Activated T-cell treated with anti-CD3 and anti-CD28 coated beads, Interleukin-2, amount 50 U/mL, for 24 hours (primary cell): ENCODE measurements at regions not wholly inside any gene's neighbourhood (a gene's known extent, or its start where the extent isn't known, plus 50 kb on each side); places are given as distances from the start of the nearest gene placed in this dataset.
"Not testable (repeated sequence)": the region's sequence is repeated elsewhere in the genome, so short reads cannot be mapped to it uniquely, and the experiment has no call there.

Experiments used
- DNase-seq: peaks from one replicate; pipeline ENCODE4 v3.0.0-alpha.2; 2020
- H3K27ac Mint-ChIP-seq: 2 replicates; pipeline ENCODE4 v1.8.0; 2020; ENCODE audit warnings: mild to moderate bottlenecking, mixed read lengths
- H3K27me3 Mint-ChIP-seq: 2 replicates; pipeline ENCODE4 v1.8.0; 2020; ENCODE audit warnings: mixed read lengths
- H3K36me3 Mint-ChIP-seq: 2 replicates; pipeline ENCODE4 v1.8.0; 2020; ENCODE audit warnings: low read depth, mixed read lengths
- H3K4me1 Mint-ChIP-seq: 2 replicates; pipeline ENCODE4 v1.8.0; 2020; ENCODE audit warnings: low read depth, mixed read lengths
- H3K4me3 Mint-ChIP-seq: 2 replicates; pipeline ENCODE4 v1.8.0; 2020; ENCODE audit warnings: mild to moderate bottlenecking, moderate library complexity, mixed read lengths
- H3K9me3 Mint-ChIP-seq: 2 replicates; pipeline ENCODE4 v1.8.0; 2020; ENCODE audit warnings: mixed read lengths

DNA sequence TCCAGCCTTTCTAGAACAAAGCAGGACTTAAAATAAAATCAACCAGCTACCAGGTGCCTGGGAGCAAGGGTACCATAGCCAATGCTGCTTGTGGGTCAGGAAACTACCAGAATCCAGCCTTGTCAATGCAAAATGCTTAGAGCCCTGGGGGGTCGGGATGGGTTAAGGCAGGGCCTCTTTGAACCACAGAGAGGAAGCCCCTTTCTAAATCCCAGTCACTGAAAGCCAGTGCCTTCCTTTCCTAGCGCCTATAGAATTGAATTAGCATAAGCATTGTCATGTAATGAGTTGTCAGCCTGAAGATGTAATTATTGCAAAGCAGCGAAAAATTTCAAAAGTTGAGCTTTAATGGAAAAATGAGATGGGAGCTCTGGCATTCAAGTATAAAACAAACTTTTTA lies 176.6 kb upstream of the DAB1 start:
- no peaks in the 10 kb centered on the region for H3K9me3 Mint-ChIP-seq
- peaks cover 8% of the 10 kb centered on the region for H3K27me3 Mint-ChIP-seq
- H3K27ac Mint-ChIP-seq: no peak overlapping the region
- H3K4me3 Mint-ChIP-seq: no peak overlapping the region
- DNase-seq: no peak
- H3K36me3 Mint-ChIP-seq: no peaks in the 10 kb centered on the region
- H3K4me1 Mint-ChIP-seq: no peaks in the 10 kb centered on the region

DNA sequence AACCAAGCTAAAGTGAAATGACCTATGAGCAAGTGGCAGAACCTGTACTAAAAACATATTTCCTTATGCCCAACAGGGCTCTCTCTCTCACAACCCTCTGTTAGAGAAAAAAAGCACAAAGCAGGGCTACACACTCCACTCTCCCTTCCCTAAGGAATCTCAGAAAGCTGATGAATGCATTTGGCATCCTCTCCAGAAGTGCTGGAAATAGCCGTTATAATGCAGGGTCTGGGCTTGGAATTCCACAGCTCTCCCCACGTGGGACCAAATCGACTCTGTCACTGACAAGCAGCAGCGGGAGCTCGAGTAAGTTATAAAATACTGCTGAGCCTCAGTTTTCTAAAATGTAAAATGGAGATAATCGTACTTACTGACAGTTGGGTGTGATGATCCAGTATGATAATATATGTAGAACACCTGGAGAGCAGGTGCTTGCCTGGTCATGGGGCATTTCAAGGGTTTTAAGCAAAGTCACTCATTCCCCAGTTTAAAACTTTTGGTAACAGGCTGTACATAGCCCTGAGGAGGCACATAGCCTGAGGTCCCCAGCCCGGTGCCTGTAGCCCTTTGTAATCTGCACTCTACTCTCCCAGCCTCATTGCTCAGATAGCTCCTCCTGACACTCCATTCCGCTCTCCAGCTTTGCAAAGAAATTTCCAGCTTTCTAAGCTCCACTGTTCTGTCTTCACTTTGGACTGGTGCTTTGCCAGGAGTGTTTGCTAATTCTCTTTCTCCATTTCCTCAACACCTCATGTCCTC lies 175.6 kb upstream of the DAB1 start:
- Mint-ChIP-seq H3K27ac (no peak overlapping the region), H3K4me3 (no peak overlapping the region), H3K4me1 (no peaks in the 10 kb centered on the region), H3K9me3 (no peaks in the 10 kb centered on the region), H3K36me3 (no peaks in the 10 kb centered on the region), H3K27me3 (peaks cover 8% of the 10 kb centered on the region)
- DNase-seq: no peak

DNA sequence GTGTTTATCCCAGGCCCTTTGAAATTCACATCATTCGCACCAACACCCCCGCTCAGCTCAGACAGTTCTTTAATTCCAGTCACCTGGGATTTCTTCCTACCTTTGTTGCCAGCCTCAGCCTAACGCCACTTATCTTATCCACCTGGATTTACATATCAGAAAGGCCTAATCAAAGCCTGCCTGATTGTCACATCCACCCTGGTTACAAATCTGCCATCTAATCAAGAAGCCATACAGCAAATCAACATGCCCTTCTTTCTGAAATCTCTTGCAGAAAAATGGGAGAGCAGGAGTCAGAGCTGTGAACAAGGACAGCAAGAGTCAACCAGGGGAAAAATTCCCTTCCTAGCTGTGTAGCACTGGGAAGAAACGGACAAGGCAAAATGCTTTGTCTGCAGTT lies 173.2 kb upstream of the DAB1 start:
- H3K36me3 Mint-ChIP-seq: no peaks in the 10 kb centered on the region
- no peak overlapping the region for H3K4me3 Mint-ChIP-seq
- H3K27me3 Mint-ChIP-seq: no peaks in the 10 kb centered on the region
- H3K4me1 Mint-ChIP-seq: no peaks in the 10 kb centered on the region
- H3K9me3 Mint-ChIP-seq: no peaks in the 10 kb centered on the region
- no peak overlapping the region for H3K27ac Mint-ChIP-seq
- DNase-seq: no peak

DNA sequence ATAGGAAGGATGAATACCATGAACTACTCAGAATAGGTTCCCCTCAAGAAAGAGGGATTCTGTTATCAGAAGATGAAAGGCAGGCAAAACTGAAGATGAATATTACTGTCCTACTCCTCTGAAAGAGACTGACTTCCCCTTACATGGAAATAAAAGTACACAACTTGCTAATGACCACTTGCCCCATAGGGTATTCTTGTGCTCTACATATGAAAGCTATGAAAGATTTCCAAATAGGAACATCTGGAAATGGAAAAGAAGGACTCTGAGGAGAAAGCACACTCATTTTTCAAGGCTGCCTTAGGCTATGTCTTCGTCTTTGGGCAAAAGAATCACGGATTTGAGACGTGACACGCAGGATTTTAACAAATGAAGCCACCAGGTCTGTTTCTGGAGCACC lies 170.1 kb upstream of the DAB1 start:
- no peak overlapping the region for H3K4me3 Mint-ChIP-seq
- no peaks in the 10 kb centered on the region for H3K9me3 Mint-ChIP-seq
- H3K27me3 Mint-ChIP-seq: no peaks in the 10 kb centered on the region
- H3K4me1 Mint-ChIP-seq: no peaks in the 10 kb centered on the region
- no peak overlapping the region for H3K27ac Mint-ChIP-seq
- no peaks in the 10 kb centered on the region for H3K36me3 Mint-ChIP-seq
- DNase-seq: no peak

DNA sequence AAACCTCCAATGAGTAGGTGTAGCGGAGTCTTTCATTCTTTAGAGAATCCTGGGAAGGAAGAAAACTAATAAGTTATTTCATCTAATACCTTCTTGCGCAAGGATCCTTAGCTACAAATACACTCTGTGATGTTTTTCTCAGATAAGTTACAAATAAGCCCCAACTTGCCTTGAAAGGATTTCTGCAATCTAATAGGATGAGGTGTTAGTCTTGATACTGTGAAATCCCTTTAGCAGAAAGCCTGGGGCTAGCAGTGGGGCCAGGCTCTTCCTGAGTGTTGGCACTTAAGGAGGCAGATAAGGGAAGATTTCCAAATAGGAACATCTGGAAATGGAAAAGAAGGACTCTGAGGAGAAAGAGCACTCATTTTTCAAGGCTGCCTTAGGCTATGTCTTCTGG lies 168.0 kb upstream of the DAB1 start:
- DNase-seq: no peak
- Mint-ChIP-seq H3K27me3 (no peaks in the 10 kb centered on the region), H3K27ac (no peak overlapping the region), H3K9me3 (no peaks in the 10 kb centered on the region), H3K4me1 (no peaks in the 10 kb centered on the region), H3K4me3 (no peak overlapping the region), H3K36me3 (no peaks in the 10 kb centered on the region)

DNA sequence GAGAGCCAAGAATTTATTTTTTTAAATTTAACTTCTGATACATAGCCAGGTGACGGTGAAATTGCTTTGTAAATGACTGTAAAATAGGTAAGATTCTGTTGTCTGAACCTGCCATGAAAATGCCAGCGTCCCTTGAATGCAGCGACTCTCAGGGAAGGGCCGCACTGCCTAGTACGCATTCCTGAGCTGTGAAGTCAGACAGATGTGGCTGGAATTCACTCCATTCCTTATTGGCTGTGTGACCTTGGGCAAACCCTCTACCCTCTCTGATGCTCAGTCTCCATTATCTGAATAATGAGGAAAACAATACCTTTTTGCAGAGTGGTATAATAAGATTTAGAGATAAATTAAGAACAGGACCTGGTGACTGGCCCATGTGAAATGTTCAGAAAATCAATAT lies 167.1 kb upstream of the DAB1 start:
- Mint-ChIP-seq H3K36me3 (no peaks in the 10 kb centered on the region), H3K4me3 (no peak overlapping the region), H3K27ac (no peak overlapping the region), H3K4me1 (no peaks in the 10 kb centered on the region), H3K9me3 (no peaks in the 10 kb centered on the region), H3K27me3 (no peaks in the 10 kb centered on the region)
- DNase-seq: no peak

DNA sequence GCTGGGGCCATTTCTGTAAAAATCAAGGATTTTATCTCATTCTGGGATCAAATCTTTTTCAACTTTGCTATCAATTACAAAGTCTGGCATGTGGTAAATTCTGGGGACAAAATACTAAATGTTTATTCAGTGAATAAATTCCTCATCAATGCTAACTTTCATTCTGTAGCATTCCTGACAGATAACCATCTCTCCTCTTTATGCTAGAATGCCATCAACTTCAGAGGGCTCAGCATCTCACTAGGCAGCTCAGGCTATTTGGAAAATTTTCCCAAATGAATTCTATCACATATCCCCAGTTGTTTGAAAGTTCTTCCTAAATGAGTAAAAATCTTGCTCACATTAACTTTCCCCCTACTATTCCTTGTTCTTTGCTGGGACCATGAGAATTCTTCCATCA lies 163.0 kb upstream of the DAB1 start:
- Mint-ChIP-seq H3K4me1 (no peaks in the 10 kb centered on the region), H3K9me3 (no peaks in the 10 kb centered on the region), H3K4me3 (no peak overlapping the region), H3K27me3 (peaks cover 2% of the 10 kb centered on the region), H3K27ac (no peak overlapping the region), H3K36me3 (no peaks in the 10 kb centered on the region)
- DNase-seq: no peak

DNA sequence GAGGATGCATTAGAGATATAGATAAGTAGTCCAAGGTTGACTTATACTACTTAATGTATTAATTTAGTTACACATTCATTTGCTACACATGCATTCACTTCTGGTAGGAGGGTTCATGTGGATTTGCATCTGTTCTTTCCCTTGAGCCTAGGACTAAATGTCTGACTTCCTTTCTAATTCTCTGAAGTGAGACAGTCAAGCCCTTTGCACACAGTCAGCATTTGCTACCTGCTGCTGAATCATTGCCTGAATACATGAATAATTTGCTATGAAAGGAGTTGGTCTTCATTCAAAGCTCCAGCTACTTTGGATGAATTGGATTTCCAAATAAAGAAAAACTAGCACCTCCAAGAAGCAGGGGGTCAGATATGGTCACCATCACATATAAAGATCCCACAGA lies 154.8 kb upstream of the DAB1 start:
- Mint-ChIP-seq H3K27me3 (peaks cover 8% of the 10 kb centered on the region), H3K4me3 (no peak overlapping the region), H3K36me3 (no peaks in the 10 kb centered on the region), H3K9me3 (no peaks in the 10 kb centered on the region), H3K27ac (no peak overlapping the region), H3K4me1 (no peaks in the 10 kb centered on the region)
- no peak for DNase-seq

DNA sequence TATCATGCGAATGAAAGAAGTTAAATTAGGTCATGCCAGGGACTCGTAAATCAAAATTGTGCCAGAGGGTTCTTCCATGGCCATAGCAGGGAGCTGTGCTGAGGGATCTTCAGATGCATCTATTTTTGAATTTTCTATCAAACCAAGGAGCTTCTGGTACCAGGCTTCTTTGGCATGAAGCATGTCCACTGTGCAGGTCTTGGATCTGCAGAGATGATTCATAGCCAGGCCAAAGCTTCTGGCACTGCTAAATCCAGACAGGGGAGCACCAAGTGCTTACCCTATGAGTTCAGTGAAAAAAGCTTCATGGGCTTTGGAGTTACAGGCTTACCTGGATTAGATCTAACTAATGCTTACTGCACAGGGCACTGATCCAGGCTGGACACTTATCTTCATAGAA lies 154.2 kb upstream of the DAB1 start:
- DNase-seq: no peak
- no peaks in the 10 kb centered on the region for H3K36me3 Mint-ChIP-seq
- H3K27me3 Mint-ChIP-seq: peaks cover 8% of the 10 kb centered on the region
- H3K4me3 Mint-ChIP-seq: no peak overlapping the region
- H3K27ac Mint-ChIP-seq: no peak overlapping the region
- H3K4me1 Mint-ChIP-seq: no peaks in the 10 kb centered on the region
- no peaks in the 10 kb centered on the region for H3K9me3 Mint-ChIP-seq

DNA sequence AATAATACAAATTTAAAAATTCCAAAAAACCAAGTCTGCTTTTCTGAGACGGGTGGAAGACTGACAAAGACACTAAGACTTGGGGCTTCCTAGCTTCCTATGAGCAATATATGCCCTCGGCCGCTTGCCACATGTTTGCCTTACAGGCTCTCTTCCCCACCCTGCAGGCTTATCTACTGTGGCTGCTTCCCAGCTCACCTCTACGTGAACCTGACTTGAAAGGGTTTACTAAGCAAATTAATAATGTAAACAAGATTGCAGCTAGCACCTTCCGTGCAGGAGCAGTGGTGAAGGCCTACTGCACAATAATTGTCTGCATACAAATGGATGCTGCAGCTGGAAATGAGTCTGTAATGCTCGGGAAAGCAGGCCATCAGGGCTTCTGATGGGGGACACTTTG lies 152.9 kb upstream of the DAB1 start:
- no peaks in the 10 kb centered on the region for H3K9me3 Mint-ChIP-seq
- no peaks in the 10 kb centered on the region for H3K4me1 Mint-ChIP-seq
- H3K27ac Mint-ChIP-seq: no peak overlapping the region
- no peak overlapping the region for H3K4me3 Mint-ChIP-seq
- no peak for DNase-seq
- H3K27me3 Mint-ChIP-seq: peaks cover 8% of the 10 kb centered on the region
- H3K36me3 Mint-ChIP-seq: no peaks in the 10 kb centered on the region

DNA sequence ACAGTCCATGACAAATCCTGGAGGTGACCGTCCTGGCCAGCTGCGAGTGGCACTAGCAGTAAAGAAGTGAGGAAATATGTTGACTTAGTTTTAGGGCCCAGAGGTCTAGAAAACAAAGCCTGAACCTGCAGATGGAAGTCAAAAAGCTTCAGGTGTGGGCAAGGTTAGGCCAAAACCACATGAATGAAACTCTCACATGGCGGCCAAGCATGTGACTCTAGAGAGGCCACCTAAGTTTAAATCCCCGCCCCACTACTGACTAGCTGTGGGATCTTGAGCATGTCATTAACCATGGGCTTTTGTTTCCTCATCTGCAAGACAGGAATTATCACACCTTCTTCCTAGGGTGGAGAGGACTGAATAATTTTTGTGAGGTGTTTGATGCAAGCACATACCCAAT lies 148.2 kb upstream of the DAB1 start:
- Mint-ChIP-seq H3K36me3 (no peaks in the 10 kb centered on the region), H3K9me3 (no peaks in the 10 kb centered on the region), H3K27me3 (peaks cover 8% of the 10 kb centered on the region), H3K4me1 (no peaks in the 10 kb centered on the region), H3K27ac (no peak overlapping the region), H3K4me3 (no peak overlapping the region)
- DNase-seq: no peak

DNA sequence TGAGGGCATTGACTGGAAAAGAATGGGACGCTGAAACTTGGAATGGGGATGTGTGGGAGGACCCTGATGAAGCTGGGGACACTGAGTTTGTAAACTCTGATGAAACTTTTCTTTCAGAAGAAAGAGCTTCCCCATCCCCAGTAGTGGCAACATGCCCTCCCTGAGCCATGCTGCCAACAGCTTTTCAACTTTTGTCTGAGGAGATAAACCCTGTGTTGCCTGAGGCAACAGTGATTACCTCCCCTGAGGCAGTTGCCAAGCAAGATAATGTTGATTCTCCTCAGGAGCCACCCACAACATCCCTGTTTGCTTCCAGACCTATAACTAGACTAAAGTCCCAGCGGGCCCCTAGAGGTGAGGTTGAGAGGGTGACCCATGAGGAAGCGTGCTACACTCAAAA lies 134.2 kb upstream of the DAB1 start:
- H3K27ac Mint-ChIP-seq, H3K9me3 Mint-ChIP-seq, H3K36me3 Mint-ChIP-seq, H3K4me1 Mint-ChIP-seq, H3K4me3 Mint-ChIP-seq, DNase-seq, H3K27me3 Mint-ChIP-seq: not testable (repeated sequence)

DNA sequence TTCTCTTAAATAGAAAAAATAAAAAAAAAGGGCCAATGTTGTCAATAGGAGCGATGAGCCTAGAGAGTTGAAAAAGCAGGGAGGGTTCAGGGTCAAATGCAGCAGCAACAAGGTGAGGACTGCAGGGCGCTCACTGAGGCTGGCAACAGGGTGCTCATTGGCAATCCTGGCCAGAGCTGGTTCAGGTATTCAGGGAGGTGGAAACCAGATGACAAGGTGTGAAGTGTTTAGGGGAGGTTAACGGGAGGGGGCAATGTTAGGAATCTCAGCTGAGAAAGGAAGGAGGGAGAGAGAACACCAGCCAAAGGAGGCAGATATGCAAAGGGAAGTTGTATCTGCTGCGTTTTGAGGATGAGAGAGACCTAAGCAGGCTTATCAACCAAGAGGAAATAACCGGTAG lies 129.8 kb upstream of the DAB1 start:
- H3K9me3 Mint-ChIP-seq: no peaks in the 10 kb centered on the region

DNA sequence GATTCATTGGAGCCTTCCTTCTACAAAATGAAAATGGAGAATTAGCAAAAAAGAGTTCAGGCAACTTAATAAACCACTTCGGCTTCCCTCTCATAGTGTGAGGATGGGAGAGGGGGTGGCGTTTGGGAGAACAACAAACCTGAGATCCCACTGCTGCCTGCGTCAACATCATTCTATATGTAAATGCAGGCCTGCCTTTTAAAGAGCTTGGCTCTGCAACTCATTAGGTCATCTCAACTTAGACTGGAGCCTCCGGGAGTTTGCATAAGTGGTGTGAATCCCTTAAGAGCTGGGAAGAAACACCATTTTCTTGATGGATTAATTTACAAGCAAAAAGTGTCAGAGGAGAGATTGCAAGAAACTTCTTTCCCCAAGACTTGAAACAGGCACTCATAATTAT lies 127.6 kb upstream of the DAB1 start:
- H3K9me3 Mint-ChIP-seq: no peaks in the 10 kb centered on the region
- H3K27ac Mint-ChIP-seq: no peak overlapping the region
- no peaks in the 10 kb centered on the region for H3K4me1 Mint-ChIP-seq
- DNase-seq: no peak
- H3K27me3 Mint-ChIP-seq: no peaks in the 10 kb centered on the region
- H3K36me3 Mint-ChIP-seq: no peaks in the 10 kb centered on the region
- no peak overlapping the region for H3K4me3 Mint-ChIP-seq

More for the DNA sequence above, 129.8 kb upstream of the DAB1 start:
- H3K27ac Mint-ChIP-seq: no peak overlapping the region
- no peak overlapping the region for H3K4me3 Mint-ChIP-seq
- no peaks in the 10 kb centered on the region for H3K36me3 Mint-ChIP-seq
- H3K27me3 Mint-ChIP-seq: peaks cover 8% of the 10 kb centered on the region
- H3K4me1 Mint-ChIP-seq: no peaks in the 10 kb centered on the region
- no peak for DNase-seq

DNA sequence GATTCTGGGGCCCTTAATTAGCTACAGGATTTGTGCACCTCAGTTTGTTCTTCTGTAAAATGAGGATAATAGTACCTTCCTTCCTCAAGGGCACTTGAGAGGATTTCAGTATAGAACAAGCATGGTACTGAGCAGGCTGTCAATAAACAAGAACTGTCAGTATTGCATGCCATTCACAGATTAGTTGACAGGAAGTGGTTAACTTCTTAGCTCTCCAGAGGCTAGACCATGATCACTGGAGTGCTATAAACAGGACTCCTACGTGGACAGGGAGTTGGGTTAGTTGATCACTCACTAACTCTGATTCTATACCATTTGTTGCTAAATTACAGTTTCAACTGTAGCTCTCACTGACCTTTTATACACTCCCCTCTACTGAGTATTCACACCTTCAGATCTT lies 126.2 kb upstream of the DAB1 start:
- DNase-seq: no peak
- Mint-ChIP-seq H3K4me3 (no peak overlapping the region), H3K36me3 (no peaks in the 10 kb centered on the region), H3K27ac (no peak overlapping the region), H3K4me1 (no peaks in the 10 kb centered on the region), H3K9me3 (no peaks in the 10 kb centered on the region), H3K27me3 (peaks cover 3% of the 10 kb centered on the region)

DNA sequence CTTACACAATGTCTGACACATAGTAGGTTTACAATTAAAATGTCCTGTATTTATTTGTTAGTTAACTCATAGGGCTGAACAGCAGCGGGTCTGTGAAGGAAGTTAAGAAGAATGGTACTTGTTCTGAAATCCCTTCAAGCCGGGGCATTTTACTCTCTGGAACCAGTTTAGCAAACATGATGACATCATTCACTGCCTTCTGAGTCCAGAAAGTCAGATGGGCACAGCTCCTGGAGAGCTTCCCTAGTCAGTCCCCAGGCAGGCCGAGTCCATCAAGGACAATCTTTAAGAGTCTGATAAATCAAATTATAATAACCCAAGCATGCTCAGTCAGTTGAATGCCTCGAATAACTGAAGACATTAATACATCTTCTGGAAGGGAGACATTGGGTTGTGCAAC lies 125.4 kb upstream of the DAB1 start:
- H3K4me3 Mint-ChIP-seq: no peak overlapping the region
- DNase-seq: no peak
- no peak overlapping the region for H3K27ac Mint-ChIP-seq
- peaks cover 3% of the 10 kb centered on the region for H3K27me3 Mint-ChIP-seq
- H3K4me1 Mint-ChIP-seq: no peaks in the 10 kb centered on the region
- H3K9me3 Mint-ChIP-seq: no peaks in the 10 kb centered on the region
- no peaks in the 10 kb centered on the region for H3K36me3 Mint-ChIP-seq
